Immature natural killer cell (primary cell): ENCODE measurements at regions not wholly inside any gene's neighbourhood (a gene's known extent, or its start where the extent isn't known, plus 50 kb on each side); places are given as distances from the start of the nearest gene placed in this dataset.
"Not testable (repeated sequence)": the region's sequence is repeated elsewhere in the genome, so short reads cannot be mapped to it uniquely, and the experiment has no call there.

Experiments
- DNase-seq, 3 donors: peaks; one replicate each; pipeline ENCODE4 v3.0.0; 2022; ENCODE audit warnings: mixed read lengths in 1 of 3
- H3K27ac Mint-ChIP-seq, 6 donors: one replicate each; pipeline ENCODE4 v1.8.0; 2020; ENCODE audit warnings: mixed read lengths in 6 of 6, mild to moderate bottlenecking in 5 of 6, inconsistent platforms in 4 of 6, moderate library complexity in 3 of 6
- H3K27me3 Mint-ChIP-seq, 3 donors: one replicate each; pipeline ENCODE4 v1.8.0; 2020 to 2021; ENCODE audit warnings: low read depth in 3 of 3, mild to moderate bottlenecking in 3 of 3, mixed read lengths in 3 of 3, moderate library complexity in 3 of 3, inconsistent platforms in 1 of 3
- H3K36me3 Mint-ChIP-seq, 3 donors: one replicate each; pipeline ENCODE4 v1.8.0; 2020; ENCODE audit warnings: mixed read lengths in 3 of 3, inconsistent platforms in 2 of 3, mild to moderate bottlenecking in 2 of 3
- H3K4me1 Mint-ChIP-seq, 2 donors: one replicate each; pipeline ENCODE4 v1.8.0; 2020; ENCODE audit warnings: inconsistent platforms in 2 of 2, mild to moderate bottlenecking in 2 of 2, mixed read lengths in 2 of 2, moderate library complexity in 1 of 2
- H3K4me3 Mint-ChIP-seq, 5 donors: one replicate each; pipeline ENCODE4 v1.8.0; 2020; ENCODE audit warnings: mild to moderate bottlenecking in 5 of 5, mixed read lengths in 5 of 5, inconsistent platforms in 3 of 5, moderate library complexity in 3 of 5
- H3K9me3 Mint-ChIP-seq, 6 donors: one replicate each; pipeline ENCODE4 v1.8.0; 2020; ENCODE audit warnings: mild to moderate bottlenecking in 6 of 6, mixed read lengths in 6 of 6, inconsistent platforms in 4 of 6, moderate library complexity in 3 of 6

- H3K27me3 Mint-ChIP-seq = peaks cover 0 to 5% (median 0%) of the 10 kb centered on the region in 3 donors
- no peaks in the 10 kb centered on the region for H3K4me1 Mint-ChIP-seq
- H3K4me3 Mint-ChIP-seq = no peak overlapping the region
- no peak for DNase-seq
- H3K9me3 Mint-ChIP-seq = peaks cover 13 to 47% (median 31%) of the 10 kb centered on the region in 6 donors
- peaks cover 0 to 4% (median 0%) of the 10 kb centered on the region in 3 donors for H3K36me3 Mint-ChIP-seq
- H3K27ac Mint-ChIP-seq = no peak overlapping the region
Observed at GRCh38 chr4:160399826-160400225, 1296.9 kb downstream of the RAPGEF2 start.

GRCh38 chr4:160403081-160403480 is 1300.2 kb downstream of the RAPGEF2 start:
- no peaks in the 10 kb centered on the region for H3K4me1 Mint-ChIP-seq
- no peak overlapping the region for H3K4me3 Mint-ChIP-seq
- peaks cover 7 to 33% (median 16%) of the 10 kb centered on the region in 6 donors for H3K9me3 Mint-ChIP-seq
- no peak overlapping the region for H3K27ac Mint-ChIP-seq
- H3K36me3 Mint-ChIP-seq = peaks cover 0 to 4% (median 0%) of the 10 kb centered on the region in 3 donors
- peaks cover 0 to 6% (median 2%) of the 10 kb centered on the region in 3 donors for H3K27me3 Mint-ChIP-seq
- DNase-seq = no peak

GRCh38 chr4:160406263-160406825 is 1303.5 kb downstream of the RAPGEF2 start:
- Mint-ChIP-seq H3K4me1 (no peaks in the 10 kb centered on the region), H3K9me3 (peaks cover 6 to 29% (median 9%) of the 10 kb centered on the region in 6 donors), H3K36me3 (no peaks in the 10 kb centered on the region), H3K27ac (no peak overlapping the region), H3K4me3 (no peak overlapping the region), H3K27me3 (peaks cover 0 to 3% (median 2%) of the 10 kb centered on the region in 3 donors)
- DNase-seq = no peak

GRCh38 chr4:160414496-160414895 is 1311.6 kb downstream of the RAPGEF2 start:
- H3K4me3 Mint-ChIP-seq = no peak overlapping the region
- DNase-seq = no peak
- H3K36me3 Mint-ChIP-seq = no peaks in the 10 kb centered on the region
- no peaks in the 10 kb centered on the region for H3K4me1 Mint-ChIP-seq
- peaks cover 2 to 29% (median 10%) of the 10 kb centered on the region in 6 donors for H3K9me3 Mint-ChIP-seq
- H3K27me3 Mint-ChIP-seq = peaks cover 0 to 2% (median 0%) of the 10 kb centered on the region in 3 donors
- no peak overlapping the region for H3K27ac Mint-ChIP-seq

GRCh38 chr4:160423879-160424451 is 1321.1 kb downstream of the RAPGEF2 start:
- Mint-ChIP-seq H3K36me3 (no peaks in the 10 kb centered on the region), H3K27ac (no peak overlapping the region), H3K27me3 (no peaks in the 10 kb centered on the region), H3K9me3 (peaks cover 10 to 48% (median 23%) of the 10 kb centered on the region in 6 donors), H3K4me3 (no peak overlapping the region), H3K4me1 (no peaks in the 10 kb centered on the region)
- DNase-seq = no peak

GRCh38 chr4:160426233-160426632 is 1323.4 kb downstream of the RAPGEF2 start:
- H3K4me1 Mint-ChIP-seq = no peaks in the 10 kb centered on the region
- H3K36me3 Mint-ChIP-seq = no peaks in the 10 kb centered on the region
- no peaks in the 10 kb centered on the region for H3K27me3 Mint-ChIP-seq
- no peak overlapping the region for H3K4me3 Mint-ChIP-seq
- peaks cover 21 to 46% (median 32%) of the 10 kb centered on the region in 6 donors for H3K9me3 Mint-ChIP-seq
- H3K27ac Mint-ChIP-seq = no peak overlapping the region
- DNase-seq = no peak

GRCh38 chr4:160450876-160451275 is 1348.0 kb downstream of the RAPGEF2 start:
- H3K36me3 Mint-ChIP-seq = no peaks in the 10 kb centered on the region
- H3K4me3 Mint-ChIP-seq = no peak overlapping the region
- no peak overlapping the region for H3K27ac Mint-ChIP-seq
- no peaks in the 10 kb centered on the region for H3K4me1 Mint-ChIP-seq
- no peak for DNase-seq
- peaks cover 6 to 46% (median 24%) of the 10 kb centered on the region in 6 donors for H3K9me3 Mint-ChIP-seq
- H3K27me3 Mint-ChIP-seq = no peaks in the 10 kb centered on the region

GRCh38 chr4:160481696-160482690 is 1379.1 kb downstream of the RAPGEF2 start:
- not testable (repeated sequence) for H3K27ac Mint-ChIP-seq, H3K36me3 Mint-ChIP-seq, DNase-seq, H3K4me1 Mint-ChIP-seq, H3K27me3 Mint-ChIP-seq, H3K4me3 Mint-ChIP-seq
- H3K9me3 Mint-ChIP-seq = peaks cover 2 to 35% (median 24%) of the 10 kb centered on the region in 6 donors

GRCh38 chr4:160485071-160485687 is 1382.3 kb downstream of the RAPGEF2 start:
- DNase-seq = no peak
- Mint-ChIP-seq H3K9me3 (peaks cover 2 to 51% (median 38%) of the 10 kb centered on the region in 6 donors), H3K4me3 (no peak overlapping the region), H3K27ac (no peak overlapping the region), H3K27me3 (peaks cover 0 to 2% (median 0%) of the 10 kb centered on the region in 3 donors), H3K36me3 (peaks cover 0 to 5% (median 0%) of the 10 kb centered on the region in 3 donors), H3K4me1 (no peaks in the 10 kb centered on the region)

GRCh38 chr4:160492181-160492580 is 1389.3 kb downstream of the RAPGEF2 start:
- no peak for DNase-seq
- peaks cover 0 to 3% (median 0%) of the 10 kb centered on the region in 3 donors for H3K36me3 Mint-ChIP-seq
- H3K27ac Mint-ChIP-seq = no peak overlapping the region
- H3K4me3 Mint-ChIP-seq = no peak overlapping the region
- H3K4me1 Mint-ChIP-seq = no peaks in the 10 kb centered on the region
- H3K9me3 Mint-ChIP-seq = peaks cover 8 to 79% (median 53%) of the 10 kb centered on the region in 6 donors
- peaks cover 0 to 2% (median 0%) of the 10 kb centered on the region in 3 donors for H3K27me3 Mint-ChIP-seq

GRCh38 chr4:160493206-160493605 is 1390.3 kb downstream of the RAPGEF2 start:
- H3K9me3 Mint-ChIP-seq = peaks cover 8 to 69% (median 50%) of the 10 kb centered on the region in 6 donors
- H3K27me3 Mint-ChIP-seq = peaks cover 0 to 2% (median 0%) of the 10 kb centered on the region in 3 donors
- H3K4me3 Mint-ChIP-seq = no peak overlapping the region

GRCh38 chr4:160495356-160495755 is 1392.5 kb downstream of the RAPGEF2 start:
- Mint-ChIP-seq H3K27me3 (no peaks in the 10 kb centered on the region), H3K4me3 (no peak overlapping the region), H3K36me3 (peaks cover 0 to 3% (median 0%) of the 10 kb centered on the region in 3 donors), H3K27ac (no peak overlapping the region), H3K9me3 (peaks cover 16 to 63% (median 38%) of the 10 kb centered on the region in 6 donors), H3K4me1 (no peaks in the 10 kb centered on the region)
- DNase-seq = no peak

More at GRCh38 chr4:160493206-160493605, 1390.3 kb downstream of the RAPGEF2 start:
- Mint-ChIP-seq H3K27ac (no peak overlapping the region), H3K36me3 (peaks cover 0 to 3% (median 0%) of the 10 kb centered on the region in 3 donors), H3K4me1 (no peaks in the 10 kb centered on the region)
- DNase-seq = no peak

GRCh38 chr4:160498211-160498610 is 1395.3 kb downstream of the RAPGEF2 start:
- Mint-ChIP-seq H3K4me3 (no peak overlapping the region), H3K36me3 (no peaks in the 10 kb centered on the region), H3K27ac (no peak overlapping the region), H3K27me3 (peaks cover 0 to 3% (median 0%) of the 10 kb centered on the region in 3 donors), H3K9me3 (peaks cover 16 to 54% (median 33%) of the 10 kb centered on the region in 6 donors), H3K4me1 (no peaks in the 10 kb centered on the region)
- DNase-seq = no peak
